GM12874 (cell line): ENCODE measurements at regions not wholly inside any gene's neighbourhood (a gene's known extent, or its start where the extent isn't known, plus 50 kb on each side); places are given as distances from the start of the nearest gene placed in this dataset.

Experiments used
- CTCF ChIP-seq: IDR thresholded peaks from 2 replicates; pipeline ENCODE4 v1.5.1; 2011; ENCODE audit warnings: low read depth, mild to moderate bottlenecking, control low read depth, low read length, moderate library complexity; ENCODE audit not compliant: insufficient read depth

GRCh38 chr3:159804726-159805410, 183.8 kb upstream of the IL12A start:
- peak; percentile 89 for TF ChIP-seq CTCF

GRCh38 chr3:159805411-159805772, 183.2 kb upstream of the IL12A start:
- no peak for TF ChIP-seq CTCF

- TF ChIP-seq CTCF, result no peak
Observed at GRCh38 chr3:159806412-159806811, 182.2 kb upstream of the IL12A start.

- TF ChIP-seq CTCF, result no peak
Observed at GRCh38 chr3:159807137-159808040, 181.2 kb upstream of the IL12A start.

- TF ChIP-seq CTCF, result no peak
Observed at GRCh38 chr3:159813822-159814531, 174.7 kb upstream of the IL12A start.

GRCh38 chr3:159816512-159816911, 172.1 kb upstream of the IL12A start:
- TF ChIP-seq CTCF, result no peak

GRCh38 chr3:159817126-159817525, 171.5 kb upstream of the IL12A start:
- TF ChIP-seq CTCF, result no peak
